ENCODE measurements at regions not wholly inside any gene's neighbourhood (a gene's known extent, or its start where the extent isn't known, plus 50 kb on each side); places are given as distances from the start of the nearest gene placed in this dataset.

DNA sequence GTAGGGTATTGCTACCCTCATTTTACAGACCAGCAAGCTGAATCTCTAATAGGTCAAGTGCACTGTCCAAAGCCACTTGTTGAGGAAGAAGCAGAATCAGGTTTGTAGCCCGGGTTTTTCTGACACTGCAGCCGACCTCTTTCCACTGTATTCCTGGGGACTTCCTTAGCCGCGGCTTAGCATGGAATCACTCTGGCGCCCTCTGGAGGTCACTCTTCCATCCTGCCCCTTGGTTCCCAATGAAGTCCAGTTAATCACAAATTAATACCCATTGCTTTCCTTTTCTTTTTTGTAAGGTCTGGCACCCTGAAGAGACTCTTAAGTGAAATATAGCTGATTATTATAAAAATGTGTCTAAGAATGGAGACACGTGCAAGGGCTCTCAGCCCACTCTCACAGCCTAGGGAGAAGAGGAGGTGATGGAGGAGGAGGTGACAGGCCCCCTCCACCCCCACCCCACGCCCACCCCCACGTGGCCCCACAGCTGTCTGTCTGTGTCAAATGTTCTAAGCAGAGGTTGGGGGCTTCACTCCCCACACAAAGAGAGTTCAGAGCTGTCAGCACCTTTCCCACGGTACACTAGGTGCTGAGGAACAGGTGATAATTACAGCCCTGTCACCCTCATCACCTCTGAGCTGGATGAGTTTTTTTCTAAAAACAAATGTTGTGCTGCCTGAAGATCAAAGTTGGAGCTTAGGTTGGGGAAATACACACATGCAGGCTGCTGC, 57.7 kb upstream of the DRD2 start:
- DNase-seq (ENCODE audit: extremely low spot score), result peak; percentile 73
- no peak for TF ChIP-seq TARDBP (IDR thresholded peaks at IDR 0.05)
- TF ChIP-seq, protein P1, sequence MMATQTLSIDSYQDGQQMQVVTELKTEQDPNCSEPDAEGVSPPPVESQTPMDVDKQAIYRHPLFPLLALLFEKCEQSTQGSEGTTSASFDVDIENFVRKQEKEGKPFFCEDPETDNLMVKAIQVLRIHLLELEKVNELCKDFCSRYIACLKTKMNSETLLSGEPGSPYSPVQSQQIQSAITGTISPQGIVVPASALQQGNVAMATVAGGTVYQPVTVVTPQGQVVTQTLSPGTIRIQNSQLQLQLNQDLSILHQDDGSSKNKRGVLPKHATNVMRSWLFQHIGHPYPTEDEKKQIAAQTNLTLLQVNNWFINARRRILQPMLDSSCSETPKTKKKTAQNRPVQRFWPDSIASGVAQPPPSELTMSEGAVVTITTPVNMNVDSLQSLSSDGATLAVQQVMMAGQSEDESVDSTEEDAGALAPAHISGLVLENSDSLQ (IDR thresholded peaks at IDR 0.05), result no peak
- TF ChIP-seq NFRKB (IDR thresholded peaks at IDR 0.05), result no peak
- no peak for TF ChIP-seq CTBP1 (IDR thresholded peaks at IDR 0.05; ENCODE audit: borderline replicate concordance)
- TF ChIP-seq ARNT (IDR thresholded peaks at IDR 0.05), result no peak
- TF ChIP-seq SP1 (IDR thresholded peaks at IDR 0.05), result no peak
- TF ChIP-seq FOXK2 (IDR thresholded peaks at IDR 0.05), result no peak
- TF ChIP-seq ZNF384 (IDR thresholded peaks at IDR 0.05), result no peak
- TF ChIP-seq LEF1 (IDR thresholded peaks at IDR 0.05; ENCODE audit: borderline replicate concordance), result no peak
- no peak for TF ChIP-seq HDGF (IDR thresholded peaks at IDR 0.05; ENCODE audit: borderline replicate concordance)
- TF ChIP-seq ELF4 (IDR thresholded peaks at IDR 0.05), result no peak
- TF ChIP-seq SUZ12 (IDR thresholded peaks at IDR 0.05), result no peak
- TF ChIP-seq L3MBTL2 (conservative IDR thresholded peaks at IDR 0.05), result no peak
- TF ChIP-seq FOXM1 (IDR thresholded peaks at IDR 0.05; ENCODE audit: borderline replicate concordance), result no peak
- no peak for TF ChIP-seq BHLHE40 (IDR thresholded peaks at IDR 0.05; ENCODE audit: borderline replicate concordance)
- POLR2A ChIA-PET, result no interaction called here
- CTCF ChIA-PET, result interaction anchor here (0.7 to 2.6 kb wide), 6 partner anchors 20 to 228 kb away, joined by 3 to 9 read pairs (median 3); no protein-coding TSS in a partner anchor

DNA sequence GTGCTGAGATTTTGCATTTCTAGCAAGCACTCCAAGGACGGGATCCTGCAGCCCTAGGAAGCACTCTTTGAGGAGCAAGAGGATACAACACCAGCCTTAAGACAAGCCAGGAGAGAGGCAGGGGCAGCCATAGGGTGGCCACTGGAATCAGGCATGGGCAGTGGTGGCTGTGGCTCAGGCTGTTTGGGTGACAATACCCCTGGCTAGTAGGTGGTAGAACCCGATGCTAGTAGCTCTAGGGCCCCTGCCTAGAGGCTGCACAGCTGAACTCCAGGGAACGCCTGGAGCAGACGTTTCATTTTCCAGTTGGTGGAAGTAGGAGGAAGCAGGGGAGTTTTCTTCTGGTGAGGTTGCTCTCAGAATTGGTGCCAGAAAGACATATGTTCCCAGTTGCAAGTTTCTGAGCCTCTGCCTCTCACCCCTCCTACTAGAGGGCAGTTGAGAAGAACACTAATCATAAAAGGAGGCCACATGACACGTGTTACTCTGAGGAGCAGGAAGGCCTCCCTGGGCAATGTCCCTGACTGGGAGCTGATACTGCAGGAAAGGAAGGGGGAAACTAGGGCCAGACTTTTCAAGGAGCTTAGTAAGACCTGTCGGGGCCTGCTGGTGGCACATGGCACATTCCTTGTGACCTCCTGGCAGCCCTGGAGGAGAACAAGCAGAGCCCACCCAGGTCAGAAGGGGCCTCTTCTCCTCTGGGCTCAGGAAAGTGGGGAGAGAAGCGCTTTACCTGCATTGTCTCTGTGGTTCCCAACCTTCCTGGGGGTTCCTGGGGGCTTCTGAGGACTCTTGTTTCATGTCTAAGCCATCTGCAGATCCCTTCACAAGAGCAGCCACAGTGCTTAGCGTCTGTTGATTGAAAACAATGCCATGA, 56.6 kb upstream of the DRD2 start:
- CTCF ChIA-PET, result interaction anchor here (0.8 to 2.6 kb wide), 4 partner anchors 21 to 225 kb away, joined by 3 to 9 read pairs (median 3); no protein-coding TSS in a partner anchor
- POLR2A ChIA-PET, result no interaction called here
- TF ChIP-seq HDGF (IDR thresholded peaks at IDR 0.05; ENCODE audit: borderline replicate concordance), result no peak
- TF ChIP-seq LEF1 (IDR thresholded peaks at IDR 0.05; ENCODE audit: borderline replicate concordance), result no peak
- TF ChIP-seq, protein P1 (IDR thresholded peaks at IDR 0.05), result no peak
- TF ChIP-seq NFRKB (IDR thresholded peaks at IDR 0.05), result no peak
- no peak for TF ChIP-seq FOXA1 (IDR thresholded peaks at IDR 0.05)
- no peak for TF ChIP-seq L3MBTL2 (conservative IDR thresholded peaks at IDR 0.05)
- TF ChIP-seq FOXM1 (IDR thresholded peaks at IDR 0.05; ENCODE audit: borderline replicate concordance), result no peak
- TF ChIP-seq SUZ12 (IDR thresholded peaks at IDR 0.05), result no peak
- TF ChIP-seq ELF4 (IDR thresholded peaks at IDR 0.05), result no peak
- TF ChIP-seq FOXK2 (IDR thresholded peaks at IDR 0.05), result no peak
- TF ChIP-seq TARDBP (IDR thresholded peaks at IDR 0.05), result no peak
- TF ChIP-seq SP1 (IDR thresholded peaks at IDR 0.05), result no peak
- TF ChIP-seq ARNT (IDR thresholded peaks at IDR 0.05), result no peak
- no peak for TF ChIP-seq ZNF384 (IDR thresholded peaks at IDR 0.05)
- no peak for TF ChIP-seq CTBP1 (IDR thresholded peaks at IDR 0.05; ENCODE audit: borderline replicate concordance)
- TF ChIP-seq BHLHE40 (IDR thresholded peaks at IDR 0.05; ENCODE audit: borderline replicate concordance), result no peak
- no peak for DNase-seq (ENCODE audit: extremely low spot score)

DNA sequence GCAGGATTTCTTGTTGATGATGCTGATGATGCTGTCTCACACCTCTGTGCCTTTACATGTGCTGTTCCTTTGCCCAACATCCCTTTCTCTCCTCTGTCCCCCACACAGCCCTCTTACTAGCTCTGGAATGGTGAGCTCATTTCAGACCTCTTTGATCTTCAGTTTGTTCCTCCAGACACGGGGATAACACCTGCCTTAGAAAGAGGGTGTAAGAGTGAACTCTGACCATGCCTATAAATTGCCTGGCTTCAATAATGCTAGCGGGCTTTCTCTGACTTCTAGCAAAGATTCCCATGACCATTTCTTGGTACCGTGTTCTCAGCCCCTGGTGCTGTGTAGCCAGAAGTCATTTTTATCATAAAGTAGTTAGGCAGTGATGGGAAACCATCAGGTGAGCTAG, 55.9 kb upstream of the DRD2 start:
- DNase-seq (ENCODE audit: extremely low spot score), result no peak
- ChIA-PET CTCF (no interaction called here), POLR2A (no interaction called here)
- TF ChIP-seq FOXK2 (IDR thresholded peaks at IDR 0.05) (no peak), FOXM1 (IDR thresholded peaks at IDR 0.05; ENCODE audit: borderline replicate concordance) (no peak), ELF4 (IDR thresholded peaks at IDR 0.05) (no peak)

DNA sequence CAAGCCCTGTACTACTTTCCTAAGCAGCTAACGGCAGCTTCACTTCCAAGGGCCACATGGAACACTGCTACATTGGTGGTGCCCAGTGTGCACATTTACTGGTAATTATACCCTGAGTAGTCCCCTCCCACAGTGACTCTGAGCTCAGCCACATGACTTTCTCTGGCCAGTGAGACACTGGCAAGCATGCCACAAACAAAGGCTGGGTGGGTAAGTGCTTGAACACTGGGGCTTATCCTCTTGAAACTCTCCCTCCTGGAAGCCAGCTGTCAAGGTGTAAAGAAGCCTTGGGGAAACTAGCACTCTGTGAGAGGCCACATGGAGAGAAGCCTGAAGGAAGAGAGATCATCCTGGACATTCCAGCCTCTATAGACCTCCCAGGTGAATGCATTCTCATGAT, 54.4 kb upstream of the DRD2 start:
- CTCF ChIA-PET, result interaction anchor here (0.8 kb wide), 1 partner anchor 11 kb away, joined by 3 read pairs; no protein-coding TSS in a partner anchor
- TF ChIP-seq ZNF384 (IDR thresholded peaks at IDR 0.05) (no peak), CTBP1 (IDR thresholded peaks at IDR 0.05; ENCODE audit: borderline replicate concordance) (no peak), NFRKB (IDR thresholded peaks at IDR 0.05) (no peak), BHLHE40 (IDR thresholded peaks at IDR 0.05; ENCODE audit: borderline replicate concordance) (no peak), HDGF (IDR thresholded peaks at IDR 0.05; ENCODE audit: borderline replicate concordance) (no peak), FOXA1 (IDR thresholded peaks at IDR 0.05) (no peak), FOXM1 (IDR thresholded peaks at IDR 0.05; ENCODE audit: borderline replicate concordance) (no peak), FOXK2 (IDR thresholded peaks at IDR 0.05) (no peak), SP1 (IDR thresholded peaks at IDR 0.05) (no peak), TARDBP (IDR thresholded peaks at IDR 0.05) (no peak), LEF1 (IDR thresholded peaks at IDR 0.05; ENCODE audit: borderline replicate concordance) (no peak), L3MBTL2 (conservative IDR thresholded peaks at IDR 0.05) (no peak), ELF4 (IDR thresholded peaks at IDR 0.05) (no peak), ARNT (IDR thresholded peaks at IDR 0.05) (no peak), SUZ12 (IDR thresholded peaks at IDR 0.05) (no peak)
- TF ChIP-seq, protein P1 (IDR thresholded peaks at IDR 0.05), result no peak
- DNase-seq (ENCODE audit: extremely low spot score), result no peak
- POLR2A ChIA-PET, result interaction anchor here (0.8 kb wide), 1 partner anchor 215 kb away, joined by 3 read pairs; the partner anchor contains the start of gene TTC12

DNA sequence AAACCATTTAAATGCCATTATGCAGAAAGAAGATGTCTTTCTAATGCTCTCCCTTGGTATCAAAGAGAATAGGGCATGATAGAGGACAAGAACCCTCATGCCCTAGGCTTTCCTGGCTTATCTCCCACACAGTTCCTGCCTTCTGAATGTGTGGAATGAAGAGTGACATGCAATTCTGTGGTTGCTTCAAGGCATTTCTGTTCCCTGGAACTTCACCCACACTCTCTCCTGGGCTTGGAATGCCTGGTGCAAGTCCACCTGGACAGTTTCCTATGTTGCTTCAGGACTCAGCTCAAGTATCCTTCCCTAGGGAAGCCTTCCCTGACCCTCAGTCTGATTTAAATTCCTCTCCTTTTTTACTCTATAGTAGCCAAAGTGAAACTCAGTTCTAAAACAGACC, 53.8 kb upstream of the DRD2 start:
- CTCF ChIA-PET, result no interaction called here
- POLR2A ChIA-PET, result no interaction called here
- TF ChIP-seq ARNT (IDR thresholded peaks at IDR 0.05) (no peak), CTBP1 (IDR thresholded peaks at IDR 0.05; ENCODE audit: borderline replicate concordance) (no peak), ZNF384 (IDR thresholded peaks at IDR 0.05) (no peak), BHLHE40 (IDR thresholded peaks at IDR 0.05; ENCODE audit: borderline replicate concordance) (no peak), L3MBTL2 (conservative IDR thresholded peaks at IDR 0.05) (no peak)
- no peak for DNase-seq (ENCODE audit: extremely low spot score)

Measured in HEK293T (cell line).